ENCODE measurements at regions not wholly inside any gene's neighbourhood (a gene's known extent, or its start where the extent isn't known, plus 50 kb on each side); places are given as distances from the start of the nearest gene placed in this dataset.
"Not testable (repeated sequence)": the region's sequence is repeated elsewhere in the genome, so short reads cannot be mapped to it uniquely, and the experiment has no call there.

DNA sequence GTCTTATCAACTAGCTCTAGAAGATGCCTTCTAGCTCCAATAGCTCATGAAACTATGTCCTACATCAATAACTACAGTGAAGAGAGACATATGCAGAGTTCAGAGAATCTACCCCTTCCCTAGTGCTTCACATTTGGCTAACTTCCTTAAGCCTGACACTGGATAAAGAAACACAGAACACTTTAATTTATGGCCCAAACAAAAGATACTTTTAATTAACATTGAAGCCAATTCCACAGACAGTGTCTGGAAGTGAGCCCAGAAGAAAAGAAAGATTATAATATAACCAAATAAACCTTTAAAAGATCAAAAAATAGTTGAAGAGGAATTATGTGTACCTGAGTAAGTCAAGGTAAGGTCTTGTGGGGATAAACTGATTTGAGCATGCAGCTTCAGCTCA, 255.2 kb downstream of the C11orf87 start:
- DNase-seq (ENCODE audit: low read depth in 3 of 3, low spot score in 1 of 3), result no peak

DNA sequence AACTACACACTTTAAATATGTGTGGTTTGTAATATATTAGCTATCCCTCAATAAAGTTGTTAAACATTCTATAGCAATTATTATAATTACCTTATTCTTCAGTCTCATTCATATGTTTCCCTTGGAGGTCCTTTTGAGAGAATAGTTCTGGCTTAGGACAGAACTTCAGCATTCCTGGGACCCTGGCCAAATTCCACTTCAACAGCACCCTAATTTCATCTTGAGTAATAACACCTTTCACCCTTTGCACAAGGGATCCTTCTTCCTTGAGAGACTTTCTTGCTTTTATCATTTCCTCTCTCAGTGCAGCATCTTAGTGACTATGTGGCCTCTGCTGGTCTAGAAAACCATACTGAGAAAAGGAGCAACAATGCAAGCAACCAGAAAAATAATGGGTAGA, 255.9 kb downstream of the C11orf87 start:
- no peak for DNase-seq (ENCODE audit: low read depth in 3 of 3, low spot score in 1 of 3)

DNA sequence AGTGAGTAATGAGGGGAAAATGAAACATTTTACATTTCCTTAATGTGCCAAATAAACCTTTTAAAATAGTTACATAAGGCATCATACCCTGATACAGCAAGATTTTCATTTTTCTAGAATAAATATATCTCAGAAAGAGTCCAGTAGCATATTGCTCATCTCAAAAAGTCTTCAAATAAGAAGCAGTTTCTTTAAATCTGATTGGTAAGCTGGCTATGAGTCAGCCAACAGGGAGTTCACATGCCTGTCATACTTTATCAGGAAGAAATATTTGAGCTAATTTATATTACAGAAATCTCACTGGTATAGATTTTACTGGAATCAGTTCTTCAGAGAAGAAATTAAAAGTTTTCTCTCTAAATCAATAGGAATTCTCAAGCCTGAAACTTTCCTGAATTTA, 258.1 kb downstream of the C11orf87 start:
- DNase-seq (ENCODE audit: low read depth in 3 of 3, low spot score in 1 of 3), result no peak

DNA sequence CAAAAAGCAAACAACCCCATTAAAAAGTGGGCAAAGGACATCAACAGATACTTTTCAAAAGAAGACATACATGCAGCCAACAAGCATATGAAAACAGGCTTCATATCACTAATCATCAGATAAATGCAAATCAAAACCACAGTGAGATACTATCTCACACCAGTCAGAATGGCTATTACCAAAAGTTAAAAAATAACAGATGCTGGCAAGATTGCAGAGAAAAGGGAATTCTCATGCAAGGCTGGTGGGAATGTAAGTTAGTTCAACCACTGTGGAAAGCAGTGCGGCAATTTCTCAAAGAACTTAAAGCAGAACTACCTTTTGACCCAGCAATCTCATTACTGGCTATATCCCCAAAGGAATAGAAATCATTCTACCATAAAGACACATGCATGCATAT, 260.8 kb downstream of the C11orf87 start:
- not testable (repeated sequence) for DNase-seq (ENCODE audit: low read depth in 3 of 3, low spot score in 1 of 3)

DNA sequence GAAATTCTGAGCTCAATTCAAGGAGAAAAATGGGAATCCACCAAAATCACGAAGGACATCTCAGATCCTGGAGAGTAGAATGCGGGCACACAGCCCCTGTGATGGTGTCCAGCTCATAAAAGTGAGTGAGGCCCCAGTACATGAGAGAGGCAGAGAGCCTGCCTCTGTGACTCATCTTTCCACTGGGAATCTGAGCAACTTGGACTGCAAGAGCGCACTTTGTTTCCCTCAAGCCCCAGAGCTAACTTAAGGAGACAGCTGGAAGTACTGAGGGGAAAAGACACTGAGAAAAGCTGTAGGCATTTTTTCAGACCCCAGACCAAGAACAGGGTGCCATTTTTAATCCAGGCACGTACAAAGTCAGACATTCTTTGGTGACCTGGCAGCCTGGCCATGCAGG, 273.7 kb downstream of the C11orf87 start:
- DNase-seq (ENCODE audit: low read depth in 3 of 3, low spot score in 1 of 3), result no peak

DNA sequence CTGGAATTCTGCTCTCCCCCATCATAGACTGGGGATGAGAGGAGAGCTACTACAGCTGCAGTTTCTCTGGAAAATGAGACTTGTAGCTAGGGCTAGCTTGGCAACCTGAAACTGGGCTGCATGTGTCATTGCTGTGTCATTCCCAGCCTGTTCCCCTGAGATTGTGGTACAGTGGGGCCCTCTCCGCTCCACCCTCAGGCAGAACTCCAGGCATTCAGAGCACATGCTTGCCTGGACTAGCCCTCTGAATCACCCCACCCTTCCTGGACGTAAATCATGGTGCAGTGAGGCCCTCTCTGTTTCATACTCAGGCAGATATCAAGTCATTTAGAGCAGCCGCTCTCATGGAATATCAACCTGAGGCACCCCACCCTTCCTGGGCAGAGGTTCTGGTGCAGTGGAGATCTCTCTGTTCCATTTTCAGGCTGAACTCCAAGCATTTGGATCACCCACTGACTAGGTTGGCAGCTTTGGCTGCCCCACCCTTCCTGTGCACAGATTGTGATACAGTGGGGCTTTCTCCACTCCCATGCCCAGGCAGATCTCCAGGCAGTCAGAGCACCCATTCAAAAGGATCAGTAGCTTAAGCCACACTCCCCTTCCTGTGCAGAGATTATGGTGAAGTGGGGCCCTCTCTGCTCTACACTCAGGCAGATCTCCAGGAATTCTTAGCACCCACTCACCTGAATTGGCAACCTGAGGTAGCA, 274.4 kb downstream of the C11orf87 start:
- no peak for DNase-seq (ENCODE audit: low read depth in 3 of 3, low spot score in 1 of 3)

DNA sequence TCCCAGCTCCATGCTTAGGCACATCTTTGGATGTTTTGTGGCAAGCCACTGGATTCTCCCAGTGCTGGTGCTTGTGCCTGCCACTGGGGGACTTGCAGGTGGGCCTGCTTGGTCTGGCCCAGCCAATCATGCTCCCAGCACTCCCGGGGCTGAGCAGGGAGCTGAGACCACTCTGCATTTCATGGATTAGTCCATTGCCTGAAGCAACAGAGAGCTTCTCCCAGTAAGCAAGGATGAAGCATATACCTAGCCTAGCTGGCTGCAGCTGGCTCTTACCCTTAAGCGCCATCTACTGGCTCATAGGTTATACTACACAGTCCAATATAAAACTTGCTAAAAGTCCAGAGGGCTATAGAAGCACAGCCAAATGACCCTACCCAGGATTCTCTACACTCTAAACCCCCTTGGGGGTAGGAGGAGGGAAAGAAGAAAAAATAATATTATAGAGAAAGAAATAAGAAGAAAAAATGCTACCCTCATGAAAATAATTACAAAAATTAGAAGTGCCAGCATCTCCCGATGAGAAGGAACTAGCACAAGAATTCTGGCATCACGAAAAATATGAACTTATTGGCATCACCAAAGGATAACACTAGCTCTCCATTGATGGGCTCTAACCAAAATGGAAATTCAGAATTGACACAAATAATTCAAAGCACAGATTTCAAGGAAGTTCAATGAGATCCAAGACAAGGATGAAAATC, 275.3 kb downstream of the C11orf87 start:
- DNase-seq (ENCODE audit: low read depth in 3 of 3, low spot score in 1 of 3), result no peak

DNA sequence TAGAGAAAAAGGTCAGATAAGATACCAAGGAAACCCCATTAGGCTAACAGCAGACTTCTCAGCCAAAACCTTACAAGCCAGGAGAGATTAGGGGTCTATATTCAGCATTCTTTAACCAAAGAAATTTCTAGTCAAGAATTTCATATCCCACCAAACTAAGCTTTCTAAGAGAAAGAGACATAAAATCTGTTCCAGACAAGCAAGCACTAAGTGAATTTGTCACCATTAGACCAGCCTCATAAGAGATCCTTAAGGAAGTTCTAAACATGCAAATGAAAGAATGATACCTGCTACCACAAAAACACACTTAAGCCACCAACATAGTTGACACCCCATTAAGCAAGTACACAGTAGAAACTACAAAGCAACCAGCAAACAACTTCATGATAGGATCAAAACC, 276.2 kb downstream of the C11orf87 start:
- DNase-seq (ENCODE audit: low read depth in 3 of 3, low spot score in 1 of 3), result no peak

DNA sequence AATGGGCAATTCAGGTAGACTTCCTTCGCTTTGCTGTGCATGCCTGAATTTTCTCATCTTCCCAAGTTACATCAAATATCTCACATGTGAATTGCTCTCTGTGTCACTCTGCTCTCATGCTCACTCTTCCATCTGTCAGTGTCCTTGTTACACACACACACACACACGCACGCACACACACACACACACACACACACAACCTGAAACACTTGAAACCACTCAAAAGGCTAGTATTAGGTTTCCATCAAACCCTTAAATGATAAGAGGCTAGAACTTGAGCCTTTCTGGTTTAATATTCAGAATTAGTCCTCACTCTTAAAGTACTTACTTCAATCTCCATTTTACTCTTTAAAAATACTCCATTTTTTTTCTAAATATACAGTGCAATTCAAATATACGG, 282.4 kb downstream of the C11orf87 start:
- no peak for DNase-seq (ENCODE audit: low read depth in 3 of 3, low spot score in 1 of 3)

DNA sequence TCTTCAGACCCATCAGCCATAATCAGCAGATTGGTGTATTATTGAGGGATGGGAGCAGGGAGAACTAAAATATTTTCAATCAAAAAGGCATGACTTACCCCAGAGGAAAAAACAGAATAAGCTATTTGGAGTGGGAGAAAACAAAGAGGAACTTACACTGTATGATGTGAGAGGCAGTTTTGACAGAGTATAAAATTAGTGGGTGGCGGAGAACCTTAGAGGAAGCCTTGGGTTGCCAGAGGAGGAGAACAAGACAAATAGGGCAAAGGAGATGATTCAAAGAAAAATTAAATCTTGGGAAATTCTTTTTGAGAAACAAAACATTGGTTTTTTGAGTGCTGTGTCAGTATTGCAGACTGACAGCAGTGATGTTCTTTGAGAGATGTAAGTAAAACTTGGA, 285.0 kb downstream of the C11orf87 start:
- no peak for DNase-seq (ENCODE audit: low read depth in 3 of 3, low spot score in 1 of 3)

DNA sequence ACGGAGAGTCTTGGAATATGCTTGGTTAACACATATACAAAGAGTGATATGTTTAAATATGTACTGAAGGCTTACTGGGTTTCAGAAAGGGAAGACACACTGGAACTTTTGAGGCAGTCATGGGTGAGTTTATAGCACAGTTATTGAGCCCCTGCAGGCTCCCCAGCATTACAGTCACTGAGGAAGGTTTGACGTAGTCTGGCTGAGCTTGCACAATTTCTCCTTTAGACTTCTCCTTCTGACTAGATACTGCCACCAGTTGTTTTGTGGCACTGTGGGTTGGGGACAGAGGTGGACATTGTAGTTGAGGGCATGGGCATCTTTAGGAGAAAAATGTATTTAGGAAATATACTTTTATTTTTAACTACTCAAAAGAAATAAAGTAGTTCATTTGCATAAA, 285.4 kb downstream of the C11orf87 start:
- DNase-seq (ENCODE audit: low read depth in 3 of 3, low spot score in 1 of 3), result no peak

DNA sequence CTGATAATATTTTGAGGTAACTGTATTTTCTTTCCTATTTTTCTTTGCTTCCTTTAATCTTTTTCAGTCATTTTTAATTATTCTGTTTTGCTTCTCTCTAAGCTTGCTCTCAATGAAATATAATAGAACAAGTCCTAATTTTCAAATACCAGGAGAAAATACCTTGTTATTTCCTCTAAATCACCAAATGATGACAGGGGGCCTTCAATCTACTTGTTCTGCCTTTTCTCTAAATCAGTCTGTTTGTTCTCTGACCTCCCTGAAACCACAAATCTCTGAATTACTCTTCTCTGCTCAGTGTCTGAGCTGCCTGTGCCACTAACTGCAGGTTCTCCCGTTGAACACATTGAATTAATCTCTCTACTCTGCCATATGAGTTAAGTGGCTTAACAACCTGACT, 286.2 kb downstream of the C11orf87 start:
- DNase-seq (ENCODE audit: low read depth in 3 of 3, low spot score in 1 of 3), result no peak

DNA sequence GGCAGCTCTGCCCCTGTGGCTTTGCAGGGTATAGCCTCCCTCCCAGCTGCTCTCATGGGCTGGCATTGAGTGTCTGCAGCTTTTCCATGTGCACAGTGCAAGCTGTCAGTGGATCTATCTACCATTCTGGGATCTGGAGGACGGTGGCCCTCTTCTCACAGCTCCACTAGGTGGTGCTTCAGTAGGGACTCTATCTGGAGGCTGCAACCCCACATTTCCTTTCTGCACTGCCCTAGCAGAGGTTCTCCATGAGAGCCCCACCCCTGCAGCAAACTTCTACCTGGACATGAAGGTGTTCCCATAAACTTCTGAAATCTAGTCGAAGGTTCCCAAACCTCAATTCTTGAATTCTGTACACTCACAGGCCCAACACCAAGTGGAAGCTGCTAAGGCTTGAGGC, 292.5 kb downstream of the C11orf87 start:
- not testable (repeated sequence) for DNase-seq (ENCODE audit: low read depth in 3 of 3, low spot score in 1 of 3)

DNA sequence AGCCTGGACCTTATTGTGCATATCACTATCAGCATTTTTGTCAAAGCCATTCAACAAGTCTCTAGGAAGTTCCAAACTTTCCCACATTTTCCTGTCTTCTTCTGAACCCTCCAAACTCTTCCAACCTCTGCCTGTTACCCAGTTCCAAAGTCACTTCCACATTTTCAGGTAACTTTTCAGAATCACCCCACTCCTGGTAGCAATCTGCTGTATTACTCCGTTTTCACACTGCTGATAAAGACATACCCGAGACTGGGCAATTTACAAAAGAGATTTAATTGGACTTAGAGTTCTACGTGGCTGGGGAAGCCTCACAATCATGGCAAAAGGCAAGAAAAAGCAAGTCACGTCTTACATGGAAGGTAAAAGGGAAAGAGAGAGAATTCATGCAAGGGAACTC, 293.4 kb downstream of the C11orf87 start:
- DNase-seq (ENCODE audit: low read depth in 3 of 3, low spot score in 1 of 3), result not testable (repeated sequence)

DNA sequence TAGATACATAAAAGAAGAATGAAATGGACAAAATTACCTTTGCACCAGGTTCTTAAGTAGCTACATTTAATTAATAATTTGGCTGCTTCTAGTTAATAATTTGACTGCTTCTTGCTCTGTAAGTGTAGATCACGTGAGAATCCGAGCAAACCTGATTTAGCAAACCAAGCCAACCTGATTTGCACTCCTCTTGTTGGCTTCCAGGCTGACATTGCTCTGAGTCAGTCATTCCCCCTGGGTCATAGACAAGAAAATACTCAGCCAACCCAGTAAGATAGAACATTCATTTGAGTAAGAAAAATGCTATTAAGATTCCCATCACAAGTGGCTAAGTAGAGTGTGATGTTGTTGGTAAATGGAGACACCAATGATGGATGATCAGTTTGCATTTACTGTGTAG, 304.1 kb downstream of the C11orf87 start:
- DNase-seq (ENCODE audit: low read depth in 3 of 3, low spot score in 1 of 3), result no peak

DNA sequence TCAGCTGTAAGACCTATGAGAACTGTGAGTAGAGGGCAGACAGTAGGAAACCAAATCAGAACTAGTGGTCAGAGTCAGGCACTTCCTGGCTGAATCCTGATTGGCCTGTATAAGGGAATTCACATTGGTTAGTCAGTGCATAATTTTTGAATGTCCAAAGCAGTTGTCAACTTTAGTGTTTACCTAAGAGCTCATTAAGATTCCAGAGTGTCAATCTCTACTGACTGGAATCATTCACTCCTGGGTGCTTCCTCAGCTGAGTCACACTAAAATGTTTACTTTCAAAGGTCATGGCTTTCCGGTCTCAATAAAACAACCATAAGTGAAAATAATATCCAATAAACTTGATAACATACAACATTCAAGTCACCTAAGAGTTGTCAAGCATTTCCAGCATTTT, 306.1 kb downstream of the C11orf87 start:
- DNase-seq (ENCODE audit: low read depth in 3 of 3, low spot score in 1 of 3), result no peak

DNA sequence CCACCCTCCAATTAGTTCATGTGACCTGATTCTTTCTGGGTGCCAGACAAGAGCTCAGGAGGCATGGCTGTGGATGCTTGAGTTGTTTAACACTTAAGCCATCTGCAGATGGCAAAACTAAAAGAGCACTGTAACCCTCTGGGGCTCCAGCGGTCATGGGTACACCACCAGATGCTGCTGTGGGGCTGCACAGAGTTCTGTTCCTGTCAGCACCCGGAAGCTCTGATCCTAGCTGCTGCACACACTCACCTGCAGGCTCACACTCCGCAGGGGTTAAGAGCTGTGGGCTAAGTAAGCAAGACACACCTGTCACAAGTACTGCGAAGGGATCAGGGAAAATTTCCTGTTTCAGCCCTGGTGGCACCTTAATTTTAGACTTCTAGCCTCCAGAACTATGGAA, 307.8 kb downstream of the C11orf87 start:
- DNase-seq (ENCODE audit: low read depth in 3 of 3, low spot score in 1 of 3), result no peak

DNA sequence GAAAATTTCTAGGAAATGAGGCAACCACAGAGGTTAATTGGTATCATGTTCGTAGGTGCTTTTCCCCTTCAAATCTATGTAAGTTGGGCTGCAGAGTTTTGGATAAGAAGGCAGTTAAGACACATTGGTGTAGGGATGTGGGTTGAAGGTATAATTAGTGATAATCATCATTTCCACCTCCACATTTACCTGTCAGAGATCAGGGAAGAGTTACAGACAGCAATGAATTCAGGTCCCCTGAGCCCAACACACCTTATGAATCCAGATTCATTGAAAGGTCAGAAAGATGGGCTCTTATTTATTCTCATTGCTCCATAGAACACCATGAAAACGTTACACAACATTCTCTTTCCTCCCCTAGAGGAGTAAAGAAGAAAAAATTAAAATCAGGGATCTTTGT, 308.7 kb downstream of the C11orf87 start:
- DNase-seq (ENCODE audit: low read depth in 3 of 3, low spot score in 1 of 3), result no peak

DNA sequence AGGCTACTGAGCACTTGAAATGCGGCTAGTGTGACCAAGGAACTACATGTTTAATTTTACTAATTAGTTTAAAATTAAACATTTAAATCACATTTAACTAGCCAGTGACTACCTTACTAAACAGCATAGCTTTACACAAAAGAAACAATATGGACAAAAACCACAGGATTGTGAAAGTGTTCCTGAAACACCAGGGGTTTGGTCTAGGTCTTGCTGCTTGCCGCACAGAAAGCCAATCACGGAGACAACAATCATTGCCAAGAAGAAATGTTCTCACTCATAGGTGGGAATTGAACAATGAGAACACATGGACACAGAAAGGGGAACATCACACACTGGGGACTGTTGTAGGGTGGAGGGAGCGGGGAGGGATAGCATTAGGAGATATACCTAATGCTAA, 309.5 kb downstream of the C11orf87 start:
- DNase-seq (ENCODE audit: low read depth in 3 of 3, low spot score in 1 of 3), result no peak

DNA sequence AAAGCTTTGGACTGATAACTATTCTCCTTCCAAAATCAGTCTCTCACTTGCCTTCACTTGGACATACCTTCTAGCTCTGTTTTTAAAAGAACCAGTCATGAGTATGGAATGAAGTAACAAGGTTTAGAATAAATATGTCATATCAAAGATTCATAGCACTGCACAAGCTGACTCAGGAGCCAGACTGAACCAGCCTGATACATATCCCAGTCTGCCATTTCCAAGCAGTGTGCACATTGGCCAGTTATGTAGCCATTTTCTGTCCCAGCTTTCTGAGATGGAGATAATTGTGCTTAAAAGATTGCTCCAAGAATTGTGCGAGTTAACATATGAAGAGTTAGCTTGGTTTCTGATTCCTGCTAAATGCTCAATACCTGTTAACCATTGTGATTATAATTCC, 311.3 kb downstream of the C11orf87 start:
- DNase-seq (ENCODE audit: low read depth in 3 of 3, low spot score in 1 of 3), result no peak

DNA sequence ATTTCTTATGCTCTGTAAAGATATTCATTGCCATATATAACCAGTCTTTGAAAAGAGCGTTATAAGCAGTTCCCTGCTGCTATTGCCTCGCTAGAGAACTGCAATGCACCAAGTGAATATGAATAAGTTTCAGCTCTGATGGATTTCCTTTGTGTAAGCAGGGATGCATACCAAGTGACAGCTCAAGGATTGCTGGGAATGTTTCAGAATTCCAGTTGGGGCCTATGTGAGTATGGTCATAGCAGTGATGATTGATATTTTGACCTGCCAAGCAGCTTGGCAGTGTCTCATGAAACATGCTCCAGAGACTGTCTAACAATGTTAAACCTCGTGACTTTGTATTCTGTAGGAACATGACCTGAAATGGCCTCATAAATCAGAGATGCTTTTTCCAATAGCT, 312.6 kb downstream of the C11orf87 start:
- DNase-seq (ENCODE audit: low read depth in 3 of 3, low spot score in 1 of 3), result no peak

DNA sequence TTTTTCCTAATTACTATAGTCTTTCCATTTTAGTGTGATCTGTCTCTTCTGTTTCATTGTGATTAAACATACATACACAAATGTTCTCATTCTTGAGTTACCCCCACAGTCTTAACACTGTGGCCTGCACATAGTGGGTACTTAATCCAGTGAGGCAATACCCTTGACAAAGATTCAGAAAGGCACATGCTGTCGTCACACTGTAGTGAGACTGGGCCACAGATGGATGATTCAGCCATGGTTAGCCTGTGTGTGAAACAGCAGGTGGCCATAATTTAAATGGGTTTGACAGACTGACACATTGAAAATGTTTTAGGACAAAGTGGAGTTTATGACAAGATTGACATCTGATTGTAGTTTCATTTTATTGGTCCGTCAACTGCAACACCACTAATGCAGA, 313.1 kb downstream of the C11orf87 start:
- no peak for DNase-seq (ENCODE audit: low read depth in 3 of 3, low spot score in 1 of 3)

DNA sequence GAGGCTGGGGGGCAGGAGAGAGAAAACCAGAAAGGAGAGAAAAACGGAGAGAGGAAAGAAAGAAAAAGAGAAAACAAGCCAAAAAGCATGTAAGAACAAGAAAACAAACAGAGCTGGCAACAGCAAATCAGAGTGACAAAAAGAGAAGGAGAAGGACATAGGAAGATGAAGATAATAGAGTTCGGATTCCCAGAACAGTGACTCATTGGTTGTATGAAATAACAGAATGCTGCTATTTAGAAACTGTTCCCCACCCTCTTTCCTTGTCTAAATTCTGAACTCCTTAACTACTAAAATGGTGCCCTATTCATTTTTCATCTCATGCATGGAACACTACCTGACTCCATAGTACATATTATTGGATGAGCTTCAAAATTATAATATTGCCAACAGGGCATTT, 317.4 kb downstream of the C11orf87 start:
- no peak for DNase-seq (ENCODE audit: low read depth in 3 of 3, low spot score in 1 of 3)

Data from stimulated activated CD4-positive, alpha-beta T cell treated with anti-CD3 and anti-CD28 coated beads, TNF-alpha, amount 100 ng/mL, for 1 hour (primary cell).